ENCODE measurements at regions not wholly inside any gene's neighbourhood (a gene's known extent, or its start where the extent isn't known, plus 50 kb on each side); places are given as distances from the start of the nearest gene placed in this dataset.

- in situ Hi-C loops (cut with HindIII; ENCODE audit: low sequenced_read_pairs) = no loop called here
- no peak overlapping the region for H3K4me3 ChIP-seq (ENCODE audit: low read depth, low read length)
- TF ChIP-seq, protein P1, sequence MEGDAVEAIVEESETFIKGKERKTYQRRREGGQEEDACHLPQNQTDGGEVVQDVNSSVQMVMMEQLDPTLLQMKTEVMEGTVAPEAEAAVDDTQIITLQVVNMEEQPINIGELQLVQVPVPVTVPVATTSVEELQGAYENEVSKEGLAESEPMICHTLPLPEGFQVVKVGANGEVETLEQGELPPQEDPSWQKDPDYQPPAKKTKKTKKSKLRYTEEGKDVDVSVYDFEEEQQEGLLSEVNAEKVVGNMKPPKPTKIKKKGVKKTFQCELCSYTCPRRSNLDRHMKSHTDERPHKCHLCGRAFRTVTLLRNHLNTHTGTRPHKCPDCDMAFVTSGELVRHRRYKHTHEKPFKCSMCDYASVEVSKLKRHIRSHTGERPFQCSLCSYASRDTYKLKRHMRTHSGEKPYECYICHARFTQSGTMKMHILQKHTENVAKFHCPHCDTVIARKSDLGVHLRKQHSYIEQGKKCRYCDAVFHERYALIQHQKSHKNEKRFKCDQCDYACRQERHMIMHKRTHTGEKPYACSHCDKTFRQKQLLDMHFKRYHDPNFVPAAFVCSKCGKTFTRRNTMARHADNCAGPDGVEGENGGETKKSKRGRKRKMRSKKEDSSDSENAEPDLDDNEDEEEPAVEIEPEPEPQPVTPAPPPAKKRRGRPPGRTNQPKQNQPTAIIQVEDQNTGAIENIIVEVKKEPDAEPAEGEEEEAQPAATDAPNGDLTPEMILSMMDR (IDR thresholded peaks at IDR 0.05; ENCODE audit: low read depth, low read length) = no peak
- peak; percentile 76 for DNase-seq (ENCODE audit: low read depth, low spot score)
These were observed 265.7 kb upstream of the HS6ST1 start for GRCh38 chr2:128584296-128584890.

DNA sequence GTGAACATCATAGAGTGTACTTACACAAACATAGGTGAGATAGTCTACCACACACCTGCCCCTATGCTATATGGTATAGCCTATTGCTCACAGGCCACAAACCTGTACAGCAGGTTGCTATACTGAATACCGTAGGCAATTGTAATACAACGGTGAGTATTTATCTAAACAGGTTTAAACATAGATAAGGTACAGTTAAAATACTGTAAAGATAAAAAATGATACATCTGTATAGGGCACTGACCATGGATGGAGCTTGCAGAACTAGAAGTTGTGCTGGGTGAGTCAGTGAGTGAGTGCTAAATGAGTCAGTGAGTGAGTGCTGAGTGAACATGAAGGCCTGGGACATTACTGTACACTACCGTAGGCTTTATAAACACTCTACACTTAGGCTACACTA is 267.0 kb upstream of the HS6ST1 start:
- no peak overlapping the region for H3K4me3 ChIP-seq (ENCODE audit: low read depth, low read length)
- peak; percentile 70 for DNase-seq (ENCODE audit: low read depth, low spot score)
- in situ Hi-C loops (cut with HindIII; ENCODE audit: low sequenced_read_pairs) = no loop called here
- TF ChIP-seq, protein P1 (IDR thresholded peaks at IDR 0.05; ENCODE audit: low read depth, low read length) = no peak

DNA sequence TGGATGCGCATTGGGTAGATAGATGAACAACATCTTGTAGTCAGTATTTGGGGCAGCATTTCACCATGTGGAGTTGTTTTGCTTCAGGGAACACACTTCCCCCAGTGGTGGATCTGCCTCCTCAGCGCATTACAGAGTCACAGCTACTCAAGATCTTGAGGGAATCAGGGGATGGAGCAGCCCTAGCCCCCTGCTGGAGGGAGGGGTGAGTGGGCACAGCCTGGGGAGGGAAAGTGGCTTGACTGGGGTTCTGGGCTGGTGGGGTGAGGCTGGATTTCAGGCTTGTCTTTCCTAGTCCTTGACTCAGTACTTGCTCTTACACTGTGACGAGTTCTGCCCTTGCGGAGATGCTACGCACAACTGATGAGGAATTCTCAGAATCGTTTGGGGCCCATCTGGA is 271.0 kb upstream of the HS6ST1 start:
- in situ Hi-C loops (cut with HindIII; ENCODE audit: low sequenced_read_pairs) = no loop called here
- H3K4me3 ChIP-seq (ENCODE audit: low read depth, low read length) = no peak overlapping the region
- TF ChIP-seq, protein P1 (IDR thresholded peaks at IDR 0.05; ENCODE audit: low read depth, low read length) = no peak
- no peak for DNase-seq (ENCODE audit: low read depth, low spot score)

DNA sequence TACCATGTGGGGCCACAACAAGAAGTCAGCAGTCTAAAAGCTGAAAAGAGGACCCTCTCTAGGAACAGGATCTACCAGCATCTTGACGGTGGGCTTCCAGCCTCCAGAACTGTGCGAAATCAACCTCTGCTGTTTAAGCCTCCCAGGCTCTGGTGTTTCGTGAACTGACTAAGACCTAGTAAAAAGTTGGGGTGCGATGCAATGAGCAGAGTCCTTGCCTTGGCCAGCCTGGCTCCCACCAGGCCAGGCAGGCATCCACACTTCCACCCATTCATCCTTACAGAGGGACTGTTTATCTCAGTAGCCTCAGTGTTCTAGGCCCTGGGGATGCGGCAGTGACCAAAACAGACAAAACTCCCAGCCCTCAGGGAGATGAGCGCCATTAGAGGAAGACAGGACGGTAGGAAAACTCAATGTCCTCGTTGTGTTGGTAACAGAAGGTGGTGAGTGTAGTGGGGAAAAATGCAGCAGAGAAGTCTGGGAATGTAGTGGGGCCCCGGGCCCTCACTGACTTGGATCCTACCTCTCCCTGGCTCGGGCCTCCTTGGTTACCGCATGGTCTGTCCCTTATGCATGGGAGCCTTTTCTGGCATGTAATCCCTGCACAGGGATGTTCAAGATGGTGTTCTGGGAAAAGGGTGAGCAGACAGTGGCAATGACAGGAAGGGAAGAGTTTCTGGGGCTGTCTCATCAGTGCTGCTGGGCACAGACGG is 271.8 kb upstream of the HS6ST1 start:
- H3K4me3 ChIP-seq (ENCODE audit: low read depth, low read length) = no peak overlapping the region
- in situ Hi-C loops (cut with HindIII; ENCODE audit: low sequenced_read_pairs) = no loop called here
- TF ChIP-seq, protein P1 (IDR thresholded peaks at IDR 0.05; ENCODE audit: low read depth, low read length) = no peak
- no peak for DNase-seq (ENCODE audit: low read depth, low spot score)

DNA sequence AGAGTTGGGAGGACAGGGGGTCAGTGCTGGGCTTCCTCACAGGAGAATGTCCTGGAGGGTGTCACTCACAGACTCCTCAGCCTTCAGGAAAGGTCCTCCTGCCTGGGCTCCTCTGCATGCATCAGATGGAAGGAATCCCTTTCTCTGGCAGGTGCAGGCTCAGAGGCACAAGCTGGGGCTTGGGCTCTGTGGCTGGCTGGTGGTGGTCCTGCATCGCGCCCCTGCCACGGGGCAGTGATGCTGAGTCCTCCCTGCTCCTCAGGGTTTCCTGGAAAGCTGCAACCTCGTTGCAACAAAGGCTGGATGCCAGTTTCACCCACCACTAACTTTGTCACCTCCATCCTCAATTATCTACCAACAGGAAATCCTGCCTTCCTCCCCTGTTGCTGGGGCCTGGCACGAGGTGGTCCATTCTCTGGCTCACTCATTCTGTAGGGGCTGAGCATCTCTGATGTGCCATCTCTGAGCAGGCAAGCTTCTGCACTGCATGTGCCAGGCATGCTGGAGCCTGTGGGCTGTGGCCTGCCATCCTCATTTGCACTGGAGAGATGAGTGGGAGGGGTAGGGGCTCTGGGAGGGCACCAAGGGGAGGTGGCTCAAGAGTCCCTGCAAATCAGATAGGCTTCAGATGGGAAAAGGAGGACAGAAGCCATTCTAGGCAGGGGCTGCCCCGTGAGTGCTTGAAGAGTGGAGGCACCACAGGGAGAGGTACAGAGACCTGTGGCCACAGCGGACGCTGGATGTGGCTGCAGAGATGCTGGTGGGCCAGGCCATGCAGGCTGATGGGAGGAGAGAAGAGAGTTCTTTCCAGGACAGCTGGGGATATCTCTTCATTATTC is 272.6 kb upstream of the HS6ST1 start:
- DNase-seq (ENCODE audit: low read depth, low spot score) = no peak
- H3K4me3 ChIP-seq (ENCODE audit: low read depth, low read length) = no peak overlapping the region
- in situ Hi-C loops (cut with HindIII; ENCODE audit: low sequenced_read_pairs) = no loop called here
- TF ChIP-seq, protein P1 (IDR thresholded peaks at IDR 0.05; ENCODE audit: low read depth, low read length) = no peak

GRCh38 chr2:128591861-128592822 is 273.5 kb upstream of the HS6ST1 start:
- H3K4me3 ChIP-seq (ENCODE audit: low read depth, low read length) = no peak overlapping the region
- TF ChIP-seq, protein P1 (IDR thresholded peaks at IDR 0.05; ENCODE audit: low read depth, low read length) = no peak
- DNase-seq (ENCODE audit: low read depth, low spot score) = no peak
- in situ Hi-C loops (cut with HindIII; ENCODE audit: low sequenced_read_pairs) = no loop called here
